SH-SY5Y (cell line): ENCODE measurements at regions not wholly inside any gene's neighbourhood (a gene's known extent, or its start where the extent isn't known, plus 50 kb on each side); places are given as distances from the start of the nearest gene placed in this dataset.

Experiments
- GATA2 ChIP-seq: IDR thresholded peaks from 2 replicates; pipeline ENCODE4 v1.6.1; 2011; ENCODE audit warnings: mild to moderate bottlenecking, low read depth, low read length
- GATA3 ChIP-seq: IDR thresholded peaks from 2 replicates; pipeline ENCODE4 v1.6.1; 2011; ENCODE audit warnings: low read depth, mild to moderate bottlenecking, low read length, moderate library complexity

DNA sequence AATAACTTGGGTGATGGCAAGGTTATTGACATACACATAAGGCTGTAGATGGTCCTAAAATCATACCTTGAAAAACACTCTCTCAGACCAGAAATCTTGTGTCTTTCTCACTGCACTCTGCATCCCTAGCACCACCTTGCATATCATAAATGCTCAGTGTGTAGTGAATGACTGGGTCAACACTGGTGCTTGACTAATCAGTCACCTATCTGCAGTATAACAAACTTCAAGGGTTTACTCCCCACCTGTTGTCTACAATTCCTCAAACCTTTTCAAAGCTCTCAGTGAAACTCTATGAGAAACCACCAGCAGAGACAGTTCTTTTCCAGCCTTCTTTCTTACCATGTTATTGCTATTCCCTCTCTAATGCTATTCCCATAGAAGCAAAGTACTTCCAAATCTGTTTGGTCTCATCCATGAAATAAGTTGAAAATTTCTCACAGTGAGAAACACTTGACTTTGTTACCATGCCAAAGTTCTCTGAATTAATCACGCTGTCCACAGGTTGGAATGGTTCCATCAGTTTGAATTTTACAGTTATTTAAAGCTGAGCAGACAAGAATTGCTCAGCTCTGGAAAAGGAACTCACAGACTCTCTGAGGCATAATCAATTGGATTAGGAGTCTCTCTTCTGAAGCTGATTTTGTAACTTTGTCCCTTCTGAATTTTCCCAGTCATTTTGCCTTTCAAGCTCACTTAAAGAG is 104.8 kb upstream of the EYA4 start:
- no peak for TF ChIP-seq GATA2
- TF ChIP-seq GATA3, result no peak
